ENCODE measurements at regions not wholly inside any gene's neighbourhood (a gene's known extent, or its start where the extent isn't known, plus 50 kb on each side); places are given as distances from the start of the nearest gene placed in this dataset.

DNA sequence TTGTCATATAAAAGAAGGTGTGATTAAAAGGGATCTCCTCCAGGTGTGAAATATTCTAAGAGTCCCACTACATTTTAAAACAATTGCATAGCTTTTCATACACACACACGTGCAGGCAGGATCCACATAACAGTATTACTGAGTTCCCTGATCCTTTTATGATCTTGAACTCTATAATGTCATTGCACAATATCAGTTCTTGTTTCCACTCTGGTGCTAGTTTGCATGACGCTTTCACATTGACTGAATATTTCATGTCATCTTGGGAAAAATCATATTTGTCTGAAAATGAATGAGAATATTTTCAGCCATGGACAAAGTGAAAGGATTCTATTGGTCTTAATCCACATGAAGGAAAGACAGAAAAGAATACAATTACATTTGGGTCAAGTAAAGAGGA is 703.8 kb downstream of the CDH8 start:
- in situ Hi-C loops (cut with HindIII; ENCODE audit: low sequenced_read_pairs): no loop called here

DNA sequence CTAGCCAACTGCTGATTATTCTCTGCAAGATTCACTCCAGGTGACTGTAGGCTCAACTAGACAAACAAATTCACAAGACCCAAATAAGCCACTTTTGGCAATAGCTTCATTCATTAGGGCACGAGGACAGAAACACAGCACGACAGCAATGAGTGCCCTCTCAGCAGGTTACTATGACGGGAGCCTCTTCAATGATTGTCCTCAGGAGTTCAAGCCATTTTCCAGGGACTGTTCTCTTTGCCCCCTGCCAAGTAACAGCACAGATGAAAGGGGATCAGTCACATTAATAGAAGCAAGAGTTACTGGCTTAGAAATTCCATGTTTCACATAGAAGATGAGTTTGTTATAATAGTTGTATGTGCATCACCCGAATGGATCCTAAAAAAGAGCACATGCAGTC is 712.2 kb downstream of the CDH8 start:
- in situ Hi-C loops (cut with HindIII; ENCODE audit: low sequenced_read_pairs): no loop called here

DNA sequence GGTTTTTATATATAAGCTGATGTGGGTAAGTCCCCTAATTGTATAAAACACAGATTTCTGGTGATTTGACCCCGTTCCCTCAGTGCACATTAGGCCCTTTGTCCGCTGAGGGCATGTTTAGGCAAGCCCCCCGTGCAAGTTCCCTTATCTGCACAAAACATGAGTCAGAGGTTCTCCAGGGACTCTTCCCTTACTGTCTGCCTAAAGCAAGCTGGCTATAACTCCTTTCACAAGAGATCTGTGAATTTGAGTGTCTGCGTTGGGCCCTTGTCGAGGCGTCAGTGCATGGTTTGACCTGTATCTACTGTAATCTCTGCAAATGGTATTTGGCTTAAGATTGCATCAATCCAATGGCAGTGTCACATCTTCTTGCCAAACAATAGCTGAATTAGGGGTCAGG is 712.8 kb downstream of the CDH8 start:
- in situ Hi-C loops (cut with HindIII; ENCODE audit: low sequenced_read_pairs): no loop called here

- in situ Hi-C loops (cut with HindIII; ENCODE audit: low sequenced_read_pairs): no loop called here
These were observed 715.4 kb downstream of the CDH8 start for GRCh38 chr16:61320791-61321190.

DNA sequence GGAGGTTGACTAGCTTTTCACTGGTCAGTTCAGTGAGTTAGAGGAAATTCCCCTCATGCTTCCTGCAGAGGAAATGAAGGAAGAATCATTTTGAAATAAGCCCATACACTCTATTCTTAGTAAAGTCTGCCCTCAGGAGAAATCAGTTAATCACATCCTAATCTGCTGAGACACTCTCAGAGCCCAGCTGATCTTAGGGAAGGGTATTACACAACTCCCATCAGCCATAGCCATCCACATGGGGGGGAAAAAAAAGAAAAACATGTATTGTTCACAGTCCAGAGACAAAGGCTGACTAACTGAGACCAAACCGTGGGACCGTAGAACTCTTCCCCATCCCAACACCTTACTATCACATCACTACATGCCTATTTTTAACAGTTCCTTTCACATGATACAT is 722.3 kb downstream of the CDH8 start:
- in situ Hi-C loops (cut with HindIII; ENCODE audit: low sequenced_read_pairs): no loop called here

DNA sequence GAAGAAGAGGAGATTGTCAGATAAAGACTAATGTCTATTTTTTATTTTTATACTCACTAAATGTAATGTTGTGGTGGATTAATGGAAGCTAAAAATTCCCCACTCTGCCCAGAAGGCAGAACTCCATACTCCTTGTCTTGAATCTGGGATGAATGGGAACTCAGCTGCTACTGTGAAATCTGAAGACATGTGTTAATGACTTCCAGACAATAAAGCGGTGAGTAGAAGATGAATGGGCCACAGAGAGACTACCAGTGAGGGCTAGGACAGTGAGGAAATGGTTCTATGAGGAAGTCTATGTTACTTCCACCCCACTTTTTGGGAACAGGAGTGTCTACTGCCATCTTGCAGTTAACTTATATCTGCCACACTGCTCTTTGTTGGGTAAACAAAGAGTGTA is 726.9 kb downstream of the CDH8 start:
- in situ Hi-C loops (cut with HindIII; ENCODE audit: low sequenced_read_pairs): no loop called here

DNA sequence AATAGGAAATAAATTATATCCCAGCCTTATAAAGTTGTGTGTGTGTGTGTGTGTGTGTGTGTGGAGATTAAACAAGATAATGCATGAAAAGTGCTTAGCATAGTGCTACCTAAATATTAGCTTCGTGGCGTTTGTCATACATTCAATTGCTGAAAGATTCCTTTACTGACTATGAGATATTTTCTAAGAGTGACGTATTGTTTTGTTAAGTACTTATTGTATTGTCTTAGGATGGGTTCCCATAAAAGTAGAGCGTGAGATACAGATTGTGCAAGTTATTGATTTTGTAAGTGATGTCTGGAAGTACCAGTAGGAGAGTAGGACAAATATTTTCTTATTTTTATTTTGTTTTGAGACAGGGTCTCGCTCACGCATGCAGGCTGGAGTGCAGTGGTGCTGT is 730.0 kb downstream of the CDH8 start:
- in situ Hi-C loops (cut with HindIII; ENCODE audit: low sequenced_read_pairs): no loop called here

DNA sequence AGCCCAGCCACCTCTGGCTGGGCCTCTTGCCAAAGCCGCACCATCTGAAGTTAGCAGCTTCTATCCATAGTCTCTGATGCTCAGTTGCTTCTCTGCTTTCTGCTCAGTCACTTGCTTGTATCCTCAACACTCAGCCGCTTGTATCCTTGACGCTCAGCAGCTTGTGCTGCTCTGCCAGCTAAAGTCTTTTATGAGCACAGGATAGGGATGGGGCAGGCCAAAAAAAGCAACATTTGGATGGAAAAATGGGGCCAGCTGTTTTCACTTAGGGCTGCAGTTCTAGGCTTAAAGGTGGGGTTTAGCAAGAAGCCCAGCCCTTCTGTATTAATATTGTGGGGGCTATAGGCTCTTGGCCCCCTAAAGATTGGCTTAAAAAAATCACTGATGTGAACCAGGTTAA is 739.4 kb downstream of the CDH8 start:
- in situ Hi-C loops (cut with HindIII; ENCODE audit: low sequenced_read_pairs): no loop called here

DNA sequence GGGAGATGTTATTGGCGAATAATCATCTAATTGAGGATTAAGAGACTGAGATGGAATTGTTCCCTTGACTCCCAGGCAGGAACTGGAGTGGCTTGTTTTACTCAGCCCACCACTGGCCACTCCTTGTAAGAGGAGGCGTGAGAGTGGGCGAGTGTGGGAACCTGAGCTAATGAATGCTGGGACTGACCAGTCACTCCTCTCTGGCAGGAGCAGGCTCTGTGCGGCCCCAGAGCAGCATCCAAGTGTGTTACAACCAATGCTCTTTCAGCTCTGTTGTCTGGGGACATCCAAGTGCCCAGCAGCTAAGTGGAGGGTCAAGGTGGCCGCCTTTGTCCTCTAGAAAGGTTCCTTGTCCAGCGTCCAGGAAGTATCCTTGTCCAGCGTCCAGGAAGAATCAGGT is 739.9 kb downstream of the CDH8 start:
- in situ Hi-C loops (cut with HindIII; ENCODE audit: low sequenced_read_pairs): no loop called here

GRCh38 chr16:61295311-61295710 is 740.9 kb downstream of the CDH8 start:
- in situ Hi-C loops (cut with HindIII; ENCODE audit: low sequenced_read_pairs): no loop called here

DNA sequence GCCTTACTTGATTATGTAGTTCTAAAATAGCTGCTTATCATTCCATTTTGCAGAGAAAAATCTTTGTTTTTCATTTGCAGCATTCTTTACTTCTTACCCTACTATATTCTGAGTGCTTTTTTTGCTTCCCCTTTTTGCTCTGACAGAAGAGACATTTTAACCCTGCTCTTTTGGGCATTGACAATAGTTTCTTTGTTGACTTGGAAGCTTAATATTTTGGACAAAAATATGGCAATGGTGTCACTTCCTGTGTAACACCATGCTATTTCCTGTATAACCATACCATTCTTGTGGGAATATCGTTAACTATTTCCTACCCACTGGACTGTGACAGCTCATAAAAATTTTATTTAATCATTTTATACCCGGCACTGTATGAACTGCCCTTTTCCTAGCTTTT is 747.1 kb downstream of the CDH8 start:
- in situ Hi-C loops (cut with HindIII; ENCODE audit: low sequenced_read_pairs): no loop called here

DNA sequence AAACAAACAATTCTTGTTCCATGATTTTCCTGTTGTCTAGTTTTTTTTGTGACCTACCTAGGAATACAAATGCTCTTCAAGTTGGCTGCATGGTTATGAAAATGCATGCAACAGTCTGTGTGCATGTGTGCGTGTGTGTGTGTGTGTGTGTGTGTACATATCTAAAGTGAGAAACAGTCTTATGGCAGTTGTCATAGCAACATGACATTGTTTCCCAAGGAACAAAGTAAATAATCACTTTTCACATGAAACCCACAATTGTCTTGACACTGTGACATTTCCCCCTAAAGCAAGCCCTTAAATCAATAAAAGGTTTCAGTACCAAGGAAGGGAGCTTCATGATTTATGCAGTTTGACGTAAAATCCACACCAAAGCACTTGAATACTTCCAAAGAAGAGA is 758.4 kb downstream of the CDH8 start:
- in situ Hi-C loops (cut with HindIII; ENCODE audit: low sequenced_read_pairs): no loop called here

DNA sequence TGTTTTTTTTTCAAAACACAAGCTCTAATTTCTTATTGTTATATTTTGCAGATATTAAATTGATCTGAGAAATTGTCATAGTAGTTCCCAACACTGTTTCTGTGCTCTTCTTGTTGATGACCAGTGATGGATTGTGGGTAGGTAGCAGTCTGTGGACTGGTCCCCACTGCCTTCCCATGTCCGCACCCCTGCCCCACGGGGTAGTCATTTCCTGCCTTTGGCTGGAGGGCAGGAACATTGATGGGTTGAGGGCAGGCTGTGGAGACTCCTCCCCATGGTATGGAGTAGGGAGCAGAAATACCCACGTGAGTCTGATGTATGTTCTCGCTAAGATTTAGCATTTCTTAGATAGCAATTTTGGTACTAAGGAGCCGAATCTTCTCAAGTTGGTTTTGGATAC is 762.0 kb downstream of the CDH8 start:
- in situ Hi-C loops (cut with HindIII; ENCODE audit: low sequenced_read_pairs): no loop called here

- in situ Hi-C loops (cut with HindIII; ENCODE audit: low sequenced_read_pairs): no loop called here
These were observed 765.5 kb downstream of the CDH8 start for GRCh38 chr16:61270726-61271125.

GRCh38 chr16:61263400-61263799 is 772.8 kb downstream of the CDH8 start:
- in situ Hi-C loops (cut with HindIII; ENCODE audit: low sequenced_read_pairs): no loop called here

DNA sequence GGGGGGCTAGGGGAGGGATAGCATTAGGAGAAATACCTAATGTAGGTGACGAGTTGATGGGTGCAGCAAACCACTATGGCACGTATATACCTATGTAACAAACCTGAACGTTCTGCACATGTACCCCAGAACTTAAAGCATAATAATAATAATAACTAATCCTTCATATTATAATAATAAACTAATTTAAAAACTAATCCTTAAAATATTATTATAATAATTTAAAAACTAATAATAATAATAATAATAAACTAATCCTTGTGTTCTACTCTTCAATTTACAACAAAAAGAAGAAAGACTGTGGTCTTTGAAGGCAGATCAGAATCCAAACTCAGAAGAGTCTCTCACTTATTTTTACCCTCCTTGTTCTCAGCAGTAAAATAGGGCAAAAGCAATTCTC is 774.9 kb downstream of the CDH8 start:
- in situ Hi-C loops (cut with HindIII; ENCODE audit: low sequenced_read_pairs): no loop called here

DNA sequence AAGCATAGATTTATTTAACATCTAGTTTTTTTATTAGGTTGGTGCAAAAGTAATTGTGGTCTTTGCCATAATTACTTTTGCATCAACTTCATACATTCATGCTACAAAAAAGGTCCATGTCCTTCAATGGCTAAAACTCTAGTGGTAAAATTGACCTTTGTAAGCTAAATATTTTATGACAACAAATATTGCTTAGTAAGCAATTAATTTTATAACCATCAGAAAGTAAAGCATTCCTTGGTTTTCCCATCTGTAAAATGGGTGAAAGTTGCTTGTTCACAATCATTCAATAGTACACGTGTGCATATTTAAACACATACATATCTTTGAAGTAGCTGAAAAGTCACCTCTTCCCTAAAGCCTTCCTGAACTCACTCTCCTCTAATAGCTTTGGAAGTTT is 789.6 kb downstream of the CDH8 start:
- in situ Hi-C loops (cut with HindIII; ENCODE audit: low sequenced_read_pairs): no loop called here

DNA sequence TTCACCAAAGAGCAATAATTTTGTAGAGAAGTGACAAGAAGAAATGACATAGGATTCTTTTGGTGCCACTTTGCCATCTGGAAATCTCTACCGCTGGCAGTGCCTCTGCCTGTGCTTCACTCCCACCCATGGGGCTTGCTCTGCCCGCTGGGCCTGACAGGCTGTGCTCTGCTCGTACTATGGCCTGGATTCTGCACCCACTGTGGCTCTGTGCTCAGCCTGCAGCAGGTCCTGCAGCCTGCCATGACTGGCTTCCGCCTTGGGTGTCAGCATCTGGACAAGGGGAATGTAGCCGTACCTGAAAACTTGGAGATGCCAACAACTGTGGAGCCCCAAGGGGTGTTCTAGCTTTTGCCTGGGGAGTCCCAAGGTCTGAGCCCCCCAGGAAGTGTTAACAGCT is 792.3 kb downstream of the CDH8 start:
- in situ Hi-C loops (cut with HindIII; ENCODE audit: low sequenced_read_pairs): no loop called here

- in situ Hi-C loops (cut with HindIII; ENCODE audit: low sequenced_read_pairs): no loop called here
These were observed 798.3 kb downstream of the CDH8 start for GRCh38 chr16:61237884-61238485.

- in situ Hi-C loops (cut with HindIII; ENCODE audit: low sequenced_read_pairs): no loop called here
These were observed 802.5 kb downstream of the CDH8 start for GRCh38 chr16:61233713-61234112.

GRCh38 chr16:61228371-61228770 is 807.9 kb downstream of the CDH8 start:
- in situ Hi-C loops (cut with HindIII; ENCODE audit: low sequenced_read_pairs): no loop called here

- in situ Hi-C loops (cut with HindIII; ENCODE audit: low sequenced_read_pairs): no loop called here
These were observed 820.6 kb downstream of the CDH8 start for GRCh38 chr16:61215605-61216004.

DNA sequence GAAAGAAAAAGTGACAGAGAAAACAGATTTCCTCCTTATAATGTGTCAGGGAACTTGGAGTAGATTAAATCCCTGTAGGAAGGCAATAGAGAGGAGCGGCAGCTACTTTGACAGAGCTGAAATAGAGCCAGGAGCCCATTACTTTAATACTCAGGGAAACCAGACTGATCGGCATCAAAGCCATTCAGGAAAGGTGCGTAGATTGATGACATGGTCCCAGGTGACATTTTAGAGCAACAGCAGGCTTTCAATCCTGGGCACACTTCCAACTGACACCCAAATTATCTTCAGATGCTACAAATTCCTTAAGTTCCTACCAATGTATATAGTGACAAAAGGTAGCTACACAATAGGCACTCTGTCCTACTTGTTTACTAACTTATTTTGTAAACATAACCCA is 821.5 kb downstream of the CDH8 start:
- in situ Hi-C loops (cut with HindIII; ENCODE audit: low sequenced_read_pairs): no loop called here

- in situ Hi-C loops (cut with HindIII; ENCODE audit: low sequenced_read_pairs): no loop called here
These were observed 826.2 kb downstream of the CDH8 start for GRCh38 chr16:61210076-61210475.

Data from DLD1 (cell line).